Heart right ventricle (tissue), 16 donors: ENCODE measurements at regions not wholly inside any gene's neighbourhood (a gene's known extent, or its start where the extent isn't known, plus 50 kb on each side); places are given as distances from the start of the nearest gene placed in this dataset.

ENCODE experiments used
- ATAC-seq, 8 donors: fragments of 200-7000 bp; cut with Tn5 transposase; one replicate each; pipeline ENCODE4 v1.9.1; 2020; ENCODE audit warnings: mild to moderate bottlenecking in 8 of 8, moderate library complexity in 8 of 8, moderate number of reproducible peaks in 1 of 8
- DNase-seq, 2 donors: peaks; one replicate each; pipeline ENCODE4 v3.0.0-alpha.2; 2020
- H3K27ac ChIP-seq, 10 donors: fragments of 200-600 bp; sonication (generic) in 2 of 10; one replicate each; pipeline versions ENCODE4 v1.5.0 to v1.8.0; 2020 to 2022; ENCODE audit warnings: mild to moderate bottlenecking in 3 of 10
- H3K27me3 ChIP-seq, 7 donors: fragments of 200-600 bp; one replicate each; pipeline ENCODE4 v1.8.0; 2021 to 2022; ENCODE audit warnings: mild to moderate bottlenecking in 2 of 7
- H3K36me3 ChIP-seq, 9 donors: fragments of 200-600 bp; sonication (generic) in 1 of 9; one replicate each; pipeline versions ENCODE4 v1.5.0 to v1.8.0; 2020 to 2022; ENCODE audit warnings: mild to moderate bottlenecking in 2 of 9
- H3K4me1 ChIP-seq, 9 donors: fragments of 200-600 bp; sonication (generic) in 1 of 9; one replicate each; pipeline versions ENCODE4 v1.5.0 to v1.8.0; 2020 to 2022; ENCODE audit warnings: mild to moderate bottlenecking in 4 of 9
- H3K4me3 ChIP-seq, 10 donors: fragments of 200-600 bp; sonication (generic) in 2 of 10; one replicate each; pipeline versions ENCODE4 v1.5.0 to v1.8.0; 2020 to 2022; ENCODE audit warnings: mild to moderate bottlenecking in 7 of 10, moderate library complexity in 2 of 10
- H3K9me3 ChIP-seq, 11 donors: fragments of 200-600 bp in 10 of 11; sonication (generic) in 2 of 11; one replicate each; pipeline versions ENCODE4 v1.5.0 to v1.8.0; 2013 to 2022; ENCODE audit warnings: mild to moderate bottlenecking in 2 of 11, control low read depth in 1 of 11, moderate library complexity in 1 of 11
- WGBS, 2 donors: extraction: QIAGEN DNeasy Blood & Tissue Kit; methylation state at CpG; one replicate each; pipeline ENCODE4 v1.1.7; 2013; ENCODE audit warnings: inconsistent platforms in 1 of 2; 5-methylcytosine and 5-hydroxymethylcytosine counted together
- intact Hi-C, 10 donors: fragments of 100-400 bp; cut with DNase I; formaldehyde crosslinking; loops; one replicate each; pipeline versions ENCODE4 v1.11.1 to v1.14.2; 2022
- TF ChIP-seq, protein P1 (sequence below), 9 donors: fragments of 200-600 bp; sonication (generic) in 2 of 9; IDR thresholded peaks; one replicate each; pipeline versions ENCODE4 v1.5.0 to v1.8.0; 2021 to 2022; ENCODE audit warnings: antibody characterized with exemption in 9 of 9, mild to moderate bottlenecking in 5 of 9, moderate library complexity in 1 of 9
- donor health status: Arrhythmogenic right ventricular cardiomyopathy.
- donor health status: ischemic (EF 13 %, LVEDD 7.1; RV severe dilation, severe dysfunction).
- donor health status: healthy with polysubstance abuse.
- donor health status: DM: no; HTN: yes; CAD: no.
- donor health status: DM: no; HTN: no; CAD: no.
- donor health status: ischemic (EF 25% LVEDD 6.9; RV normal size, moderate dysfunction).
- donor health status: ischemic (EF 25% LVEDD 5.7; RV mildly dilated, moderate dysfunction).
- donor health status: healthy.
- donor health status: DM: yes; HTN: yes; CAD: no.
- donor health status: Ischemic cardiomyopathy.
- donor health status: ischemic (EF 35%, LVEDD 5.7; RV mildly dilated, moderate dysfunction).
- donor health status: nonischemic (EF 11% LVEDD 7.7; RV severe dilation, severe dysfunction).
- donor health status: DM: yes; HTN: yes; CAD: no.
- donor health status: PGD.
- donor health status: ischemic (EF 29% LVEDD 5.4; RV normal size, mild dysfunction).
- donor health status: nonischemic (EF 23%, LVEDD 6.1; RV moderate dilation, normal function).

DNA sequence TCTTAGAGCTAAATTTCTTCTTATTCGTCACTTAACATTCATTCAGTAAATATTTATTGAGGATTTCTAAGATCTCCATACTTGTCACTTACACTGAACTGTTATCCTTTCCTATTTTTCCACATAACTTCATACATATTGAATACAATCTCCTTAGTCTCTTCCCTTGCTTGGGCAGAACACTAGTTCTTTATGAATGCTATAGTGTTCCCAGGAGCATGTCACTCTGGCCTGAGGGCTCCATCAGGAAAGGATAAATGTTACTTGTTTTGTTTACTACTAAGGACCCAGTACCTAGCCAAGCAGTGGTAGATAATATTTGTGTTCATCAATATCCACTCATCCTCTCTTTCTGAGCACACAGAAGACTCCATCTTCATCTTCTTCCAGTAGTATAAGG is 544.7 kb downstream of the ZEB2 start:
- TF ChIP-seq, protein P1, sequence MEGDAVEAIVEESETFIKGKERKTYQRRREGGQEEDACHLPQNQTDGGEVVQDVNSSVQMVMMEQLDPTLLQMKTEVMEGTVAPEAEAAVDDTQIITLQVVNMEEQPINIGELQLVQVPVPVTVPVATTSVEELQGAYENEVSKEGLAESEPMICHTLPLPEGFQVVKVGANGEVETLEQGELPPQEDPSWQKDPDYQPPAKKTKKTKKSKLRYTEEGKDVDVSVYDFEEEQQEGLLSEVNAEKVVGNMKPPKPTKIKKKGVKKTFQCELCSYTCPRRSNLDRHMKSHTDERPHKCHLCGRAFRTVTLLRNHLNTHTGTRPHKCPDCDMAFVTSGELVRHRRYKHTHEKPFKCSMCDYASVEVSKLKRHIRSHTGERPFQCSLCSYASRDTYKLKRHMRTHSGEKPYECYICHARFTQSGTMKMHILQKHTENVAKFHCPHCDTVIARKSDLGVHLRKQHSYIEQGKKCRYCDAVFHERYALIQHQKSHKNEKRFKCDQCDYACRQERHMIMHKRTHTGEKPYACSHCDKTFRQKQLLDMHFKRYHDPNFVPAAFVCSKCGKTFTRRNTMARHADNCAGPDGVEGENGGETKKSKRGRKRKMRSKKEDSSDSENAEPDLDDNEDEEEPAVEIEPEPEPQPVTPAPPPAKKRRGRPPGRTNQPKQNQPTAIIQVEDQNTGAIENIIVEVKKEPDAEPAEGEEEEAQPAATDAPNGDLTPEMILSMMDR (IDR thresholded peaks at IDR 0.05): no peak

DNA sequence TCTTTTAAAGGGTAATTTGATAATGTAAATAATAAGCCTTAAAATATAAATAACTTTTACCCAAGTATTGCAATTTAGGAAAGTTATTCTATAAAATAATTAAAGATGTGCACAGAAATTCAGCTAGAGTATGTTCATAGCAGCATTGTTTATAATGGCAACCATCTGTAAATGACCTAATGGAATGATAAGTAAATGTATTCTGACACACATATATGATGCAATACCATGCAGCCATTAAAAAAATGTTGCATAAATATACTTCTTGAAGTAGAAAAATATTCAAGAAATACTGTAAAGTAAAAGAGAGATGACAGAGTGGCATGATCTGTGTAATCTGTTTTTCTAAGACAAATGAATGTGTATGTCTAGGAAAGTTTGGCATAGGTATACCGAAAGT is 545.7 kb downstream of the ZEB2 start:
- TF ChIP-seq, protein P1 (IDR thresholded peaks at IDR 0.05): no peak
- intact Hi-C loops: no loop called here
- H3K9me3 ChIP-seq: no peaks in the 10 kb centered on the region
- H3K27me3 ChIP-seq: no peaks in the 10 kb centered on the region
- ATAC-seq: no peak
- WGBS, 2 donors: 99 to 100% methylated on average over 1 of the region's 1 CpG
- no peak overlapping the region for H3K4me3 ChIP-seq
- H3K4me1 ChIP-seq: no peaks in the 10 kb centered on the region
- no peaks in the 10 kb centered on the region for H3K36me3 ChIP-seq
- no peak overlapping the region for H3K27ac ChIP-seq
- no peak for DNase-seq

More for the DNA sequence above, 544.7 kb downstream of the ZEB2 start:
- intact Hi-C loops: no loop called here
- Histone ChIP-seq H3K36me3 (no peaks in the 10 kb centered on the region), H3K9me3 (no peaks in the 10 kb centered on the region), H3K4me1 (no peaks in the 10 kb centered on the region), H3K27me3 (no peaks in the 10 kb centered on the region), H3K4me3 (no peak overlapping the region), H3K27ac (no peak overlapping the region)
- DNase-seq: no peak
- WGBS, 2 donors: 93 to 98% methylated on average over 1 of the region's 1 CpG
- no peak for ATAC-seq

DNA sequence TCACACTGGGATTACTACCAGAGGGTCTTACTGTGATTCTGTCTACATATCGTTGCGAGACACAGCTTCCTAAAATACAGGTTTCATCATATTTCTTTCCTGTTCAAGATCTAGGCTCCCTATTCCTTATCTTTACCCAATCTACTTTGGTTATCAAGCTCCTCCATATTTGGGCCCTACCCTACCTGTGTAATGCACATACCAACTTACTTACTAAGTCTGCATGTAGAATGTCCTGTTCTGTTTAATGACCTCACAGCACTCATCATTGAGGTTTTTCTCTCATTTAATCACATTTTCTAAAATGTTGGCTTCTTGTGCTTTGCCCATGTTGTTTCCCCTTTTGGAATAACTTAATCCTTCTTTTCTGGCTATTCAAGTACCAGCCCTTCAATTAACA is 551.1 kb downstream of the ZEB2 start:
- TF ChIP-seq, protein P1 (IDR thresholded peaks at IDR 0.05): no peak
- H3K4me3 ChIP-seq: no peak overlapping the region
- no peaks in the 10 kb centered on the region for H3K9me3 ChIP-seq
- no peaks in the 10 kb centered on the region for H3K36me3 ChIP-seq
- H3K27ac ChIP-seq: no peak overlapping the region
- no peaks in the 10 kb centered on the region for H3K4me1 ChIP-seq
- intact Hi-C loops: no loop called here
- no peaks in the 10 kb centered on the region for H3K27me3 ChIP-seq
- ATAC-seq: no peak
- 94 to 96% methylated on average over 2 of the region's 2 CpGs for WGBS, 2 donors
- DNase-seq: no peak

DNA sequence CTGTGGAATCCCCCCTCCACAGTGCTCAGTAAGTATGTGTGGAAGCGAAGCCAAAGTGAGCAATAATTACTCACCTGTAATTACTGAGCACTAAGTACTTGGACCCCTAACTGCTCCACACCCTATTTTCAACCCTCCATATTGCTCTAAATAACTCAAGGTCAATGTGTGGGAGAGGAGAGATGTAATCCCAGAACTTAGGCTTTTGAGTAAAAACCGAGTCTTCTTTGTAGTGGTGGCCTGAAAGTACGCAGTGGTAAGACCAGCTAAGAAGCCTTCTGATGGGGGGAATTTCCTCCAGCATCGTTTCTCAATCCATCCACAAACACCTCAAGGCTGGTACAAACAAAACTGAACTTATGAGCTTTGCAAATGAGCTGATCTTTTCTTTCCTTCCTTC is 551.6 kb downstream of the ZEB2 start:
- intact Hi-C loops: no loop called here
- no peaks in the 10 kb centered on the region for H3K9me3 ChIP-seq
- TF ChIP-seq, protein P1 (IDR thresholded peaks at IDR 0.05): no peak
- no peaks in the 10 kb centered on the region for H3K36me3 ChIP-seq
- DNase-seq: no peak
- H3K27ac ChIP-seq: no peak overlapping the region
- H3K4me1 ChIP-seq: no peaks in the 10 kb centered on the region
- WGBS, 2 donors: 94 to 96% methylated on average over 4 of the region's 4 CpGs
- no peaks in the 10 kb centered on the region for H3K27me3 ChIP-seq
- no peak for ATAC-seq
- H3K4me3 ChIP-seq: no peak overlapping the region
